GM21825 (cell line): ENCODE measurements at regions not wholly inside any gene's neighbourhood (a gene's known extent, or its start where the extent isn't known, plus 50 kb on each side); places are given as distances from the start of the nearest gene placed in this dataset.

ENCODE experiments used
- ATAC-seq: cut with Tn5 transposase; IDR thresholded peaks from one replicate; pipeline ENCODE4 v1.9.1; 2021; ENCODE audit warnings: mild to moderate bottlenecking, moderate library complexity; ENCODE audit not compliant: unreplicated experiment

DNA sequence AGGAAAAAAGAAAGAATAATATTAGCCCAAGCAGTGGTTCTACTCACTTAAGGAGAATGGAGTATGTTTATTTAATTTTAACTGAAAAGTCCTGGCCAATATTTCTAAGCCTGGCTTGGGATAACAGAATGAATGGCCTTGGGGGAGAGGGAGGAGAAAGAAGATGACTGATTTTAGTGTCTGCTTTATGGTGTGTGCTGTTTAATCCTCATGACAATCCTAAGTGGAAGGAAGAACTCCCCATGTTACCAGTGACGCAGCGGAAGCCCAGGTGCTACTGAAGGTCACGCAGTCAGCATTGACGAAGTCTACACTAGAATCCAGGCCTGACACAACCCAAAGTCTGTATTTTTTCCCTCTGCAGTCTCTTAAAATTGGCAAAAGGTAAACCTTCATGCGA lies 50.5 kb downstream of the PALM2AKAP2 start:
- no peak for ATAC-seq

GRCh38 chr9:109831998-109832658 lies 52.1 kb downstream of the PALM2AKAP2 start:
- no peak for ATAC-seq

DNA sequence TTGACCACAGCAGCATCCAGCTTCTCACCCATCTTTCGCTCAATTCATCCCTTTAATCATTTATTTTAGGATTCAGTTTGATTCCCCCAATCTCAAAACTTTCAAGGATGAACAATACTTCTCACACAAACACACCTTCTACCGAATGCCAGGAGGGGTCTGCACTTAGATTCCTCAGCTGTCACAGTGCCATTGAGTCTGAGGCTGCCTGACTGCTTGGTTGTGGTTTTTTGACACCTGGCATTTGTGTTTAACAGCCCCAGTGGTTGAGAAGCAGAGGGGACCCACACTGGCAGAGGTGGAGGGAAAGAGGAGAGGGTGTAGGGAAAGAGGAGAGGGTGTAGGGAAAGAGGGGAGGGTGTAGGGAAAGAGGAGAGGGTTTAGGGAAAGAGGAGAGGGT lies 54.9 kb downstream of the PALM2AKAP2 start:
- no peak for ATAC-seq

DNA sequence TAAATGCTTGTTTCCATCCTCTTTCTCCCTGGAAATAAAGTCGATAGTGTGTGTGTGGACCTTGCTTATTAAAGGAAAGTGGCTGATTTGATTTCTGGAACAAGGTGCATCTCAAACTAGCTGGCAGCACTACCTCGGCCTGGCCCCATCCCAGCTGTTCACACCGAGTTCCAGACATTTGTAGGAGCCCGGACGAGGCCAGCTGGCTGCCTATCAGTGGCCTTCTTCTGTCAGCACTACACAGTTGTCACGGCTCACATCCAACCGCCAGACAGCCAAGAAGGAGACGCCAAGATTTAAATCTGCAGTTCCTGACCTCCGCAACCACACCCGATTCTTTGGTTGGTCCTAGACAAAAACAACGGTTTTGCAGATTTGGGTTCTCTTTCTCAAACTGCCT lies 63.6 kb downstream of the PALM2AKAP2 start:
- ATAC-seq = no peak

GRCh38 chr9:109845226-109845625 lies 65.2 kb downstream of the PALM2AKAP2 start:
- ATAC-seq = no peak

DNA sequence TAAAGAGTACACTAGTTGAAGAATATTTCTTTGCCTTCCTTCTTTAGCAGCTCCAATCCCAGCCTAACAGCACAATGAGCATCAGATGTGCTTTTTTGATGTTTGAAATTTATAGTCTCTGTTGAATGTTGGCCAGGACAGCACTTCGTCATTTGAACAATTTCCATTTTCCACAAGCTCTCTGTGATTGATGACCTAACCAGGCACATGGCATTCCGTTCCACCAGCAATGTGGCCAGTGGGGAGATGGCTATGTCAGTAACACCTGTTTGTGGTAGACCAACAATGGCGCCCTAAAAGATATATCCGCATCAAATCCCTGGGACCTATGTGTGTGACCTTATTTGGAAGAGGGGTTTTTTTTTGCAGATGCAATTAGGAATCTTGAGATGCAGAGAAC lies 66.8 kb downstream of the PALM2AKAP2 start:
- ATAC-seq = no peak

GRCh38 chr9:109852556-109852955 lies 72.6 kb downstream of the PALM2AKAP2 start:
- no peak for ATAC-seq

DNA sequence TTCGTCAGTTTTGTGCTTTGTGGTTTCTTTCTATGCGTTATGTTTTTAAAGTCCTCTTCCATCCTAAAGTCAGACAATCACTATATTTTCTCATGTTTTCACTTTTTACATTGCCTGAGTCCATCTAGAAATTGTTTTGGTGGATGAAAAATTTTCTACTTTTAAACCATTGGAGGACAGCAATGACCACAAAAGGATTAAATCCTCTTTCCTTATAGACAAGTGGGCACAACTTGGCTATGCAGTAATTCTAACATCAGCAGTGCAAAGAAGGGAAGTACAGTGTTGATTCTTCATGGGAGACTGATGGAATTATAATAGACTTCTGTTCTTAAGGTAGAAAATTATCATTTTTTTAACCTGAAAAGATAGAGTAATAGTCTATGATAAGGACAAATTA lies 75.5 kb downstream of the PALM2AKAP2 start:
- no peak for ATAC-seq

- ATAC-seq = no peak
Measured at GRCh38 chr9:109856785-109857184, 76.8 kb downstream of the PALM2AKAP2 start.

GRCh38 chr9:109857336-109857735 lies 77.3 kb downstream of the PALM2AKAP2 start:
- ATAC-seq = no peak

DNA sequence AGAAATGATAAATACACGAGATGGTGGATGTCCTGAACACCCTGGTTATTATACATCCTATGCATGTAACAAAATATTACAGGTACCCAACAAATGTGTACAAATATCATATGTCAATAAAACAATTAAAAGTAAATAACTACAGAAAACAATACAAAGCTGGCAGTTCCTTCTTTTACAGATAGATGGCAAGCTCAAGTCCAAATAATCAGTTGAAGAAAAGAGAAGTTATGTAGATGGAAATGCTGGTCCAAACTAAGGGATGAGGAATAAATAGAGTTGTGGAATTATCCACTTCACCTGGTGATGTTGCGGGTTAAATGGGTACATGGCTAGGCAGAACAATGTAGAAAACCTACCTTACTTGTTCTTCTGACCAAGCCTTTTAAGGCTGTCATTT lies 79.4 kb downstream of the PALM2AKAP2 start:
- ATAC-seq = no peak

DNA sequence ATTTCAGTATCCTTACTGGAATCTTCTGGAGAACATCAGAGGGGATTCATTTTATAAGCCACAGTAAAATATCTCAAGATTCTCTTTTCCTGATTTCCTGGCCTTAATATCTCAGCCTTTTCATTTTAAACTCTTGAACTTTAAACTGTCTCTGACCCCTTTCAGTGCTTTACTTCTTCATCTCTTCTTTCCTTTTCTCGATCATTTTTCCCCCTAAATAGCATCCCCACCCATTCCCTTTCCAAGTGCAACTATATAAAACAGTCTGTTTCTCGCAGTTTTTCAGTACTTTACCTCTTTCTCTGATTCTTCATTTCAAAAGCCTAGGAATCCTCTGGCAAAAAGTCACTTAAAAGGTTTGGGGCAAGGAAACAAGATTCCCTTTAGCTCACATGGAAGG lies 80.5 kb downstream of the PALM2AKAP2 start:
- ATAC-seq = no peak

GRCh38 chr9:109861499-109861898 lies 81.5 kb downstream of the PALM2AKAP2 start:
- no peak for ATAC-seq

GRCh38 chr9:109861918-109862317 lies 81.9 kb downstream of the PALM2AKAP2 start:
- no peak for ATAC-seq

DNA sequence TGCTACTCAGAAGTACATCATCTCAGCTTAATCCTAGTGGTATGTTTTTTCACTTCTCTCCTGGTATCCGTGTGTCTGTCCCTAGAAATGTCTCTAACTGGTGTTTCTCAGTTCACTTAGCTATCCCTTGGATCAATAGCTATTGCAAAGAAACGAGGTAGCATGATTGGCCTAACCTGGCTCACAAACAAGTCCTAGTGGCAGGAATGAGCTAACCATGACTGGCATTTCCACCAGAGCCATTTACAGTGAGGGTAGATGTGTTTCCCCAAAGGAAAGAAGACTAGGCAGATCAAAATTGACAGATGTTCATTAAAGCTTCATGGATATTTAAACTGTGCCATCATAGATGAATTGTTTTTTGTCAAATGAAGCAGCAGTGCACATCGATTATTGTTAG lies 82.5 kb downstream of the PALM2AKAP2 start:
- no peak for ATAC-seq

DNA sequence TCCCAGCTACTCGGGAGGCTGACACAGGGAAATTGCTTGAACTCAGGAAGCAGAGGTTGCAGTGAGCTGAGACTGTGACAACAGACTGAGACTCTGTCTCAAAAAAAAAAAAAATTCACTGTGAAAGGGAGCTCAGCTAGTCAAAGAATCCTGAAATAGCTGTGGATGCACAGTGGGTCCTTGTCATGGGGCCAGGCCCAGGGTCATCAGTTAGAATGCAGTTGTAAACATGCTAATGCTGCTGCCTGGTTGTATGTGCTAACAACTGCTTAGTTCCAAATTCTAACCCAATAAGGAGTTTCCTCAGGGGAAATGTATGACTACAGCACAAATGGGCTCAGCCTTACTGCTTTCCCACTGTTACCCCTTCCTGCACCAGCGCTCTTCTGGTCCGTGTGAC lies 84.0 kb downstream of the PALM2AKAP2 start:
- ATAC-seq = no peak

- ATAC-seq = no peak
Measured at GRCh38 chr9:109865521-109865920, 85.5 kb downstream of the PALM2AKAP2 start.

DNA sequence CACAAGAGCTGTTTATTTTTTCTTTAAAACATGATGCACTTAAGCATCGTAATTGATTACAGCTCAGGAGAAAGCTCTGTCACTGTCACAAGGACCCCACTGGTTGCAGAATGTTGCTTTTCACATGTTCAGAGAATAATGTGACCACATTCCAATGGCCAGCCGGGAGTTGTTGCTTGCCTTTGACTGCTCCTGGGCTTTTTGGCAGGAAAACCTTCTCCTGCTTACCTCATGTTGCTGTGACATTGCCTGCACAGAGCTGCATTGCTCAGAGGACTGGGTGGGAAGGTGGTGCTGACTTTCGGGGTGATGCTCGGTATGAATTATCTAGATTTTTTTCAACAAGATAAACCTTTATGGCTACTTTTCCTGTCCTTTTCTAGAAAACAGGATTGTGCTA lies 88.2 kb downstream of the PALM2AKAP2 start:
- ATAC-seq = no peak

- no peak for ATAC-seq
Measured at GRCh38 chr9:109868722-109869121, 88.7 kb downstream of the PALM2AKAP2 start.

DNA sequence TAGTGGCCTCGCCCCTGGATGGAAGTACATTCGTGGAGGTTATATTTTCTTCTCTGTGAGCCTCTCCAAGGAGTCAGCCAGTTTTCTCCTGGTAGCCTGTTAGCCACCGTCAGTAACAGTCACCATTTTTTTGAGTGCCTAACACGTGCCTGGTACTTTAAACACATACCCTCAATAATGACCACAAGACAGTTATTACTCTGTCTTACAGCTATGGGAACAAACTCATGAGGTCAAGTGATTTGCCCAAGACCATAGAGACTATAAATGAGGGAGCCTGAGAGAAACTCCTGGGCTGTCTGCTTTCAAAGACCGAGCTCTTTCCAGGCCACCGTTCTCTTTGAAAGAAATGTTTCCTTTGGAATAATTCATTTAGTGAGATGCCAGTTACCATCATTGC lies 90.4 kb downstream of the PALM2AKAP2 start:
- no peak for ATAC-seq

GRCh38 chr9:109872901-109873300 lies 92.9 kb downstream of the PALM2AKAP2 start:
- ATAC-seq = no peak

- no peak for ATAC-seq
Measured at GRCh38 chr9:109875495-109876129, 95.6 kb downstream of the PALM2AKAP2 start.
